NCI-H1417 (cell line): ENCODE measurements at regions not wholly inside any gene's neighbourhood (a gene's known extent, or its start where the extent isn't known, plus 50 kb on each side); places are given as distances from the start of the nearest gene placed in this dataset.
A peak's percentile ranks its signal among the peaks of the same experiment; 100 is the strongest.

Experiments used
- DNase-seq, 3 experiments: peaks; one replicate each; lab custom pipeline; 2025; lab: John Stamatoyannopoulos, UW

- no peak for DNase-seq
These were observed 264.7 kb upstream of the KCNH8 start for GRCh38 chr3:18883571-18883970.

GRCh38 chr3:18880691-18881090 is 267.6 kb upstream of the KCNH8 start:
- no peak for DNase-seq

GRCh38 chr3:18872466-18872865 is 275.8 kb upstream of the KCNH8 start:
- DNase-seq: no peak

GRCh38 chr3:18870642-18871041 is 277.7 kb upstream of the KCNH8 start:
- no peak for DNase-seq

- DNase-seq: no peak
These were observed 278.2 kb upstream of the KCNH8 start for GRCh38 chr3:18870074-18870640.

- DNase-seq: no peak
These were observed 279.2 kb upstream of the KCNH8 start for GRCh38 chr3:18868911-18869689.

GRCh38 chr3:18866899-18867298 is 281.4 kb upstream of the KCNH8 start:
- DNase-seq: no peak

GRCh38 chr3:18864933-18865731 is 283.2 kb upstream of the KCNH8 start:
- peak in 1 of 3 experiments; percentile 60 for DNase-seq

- DNase-seq: no peak
These were observed 286.2 kb upstream of the KCNH8 start for GRCh38 chr3:18862077-18862476.

GRCh38 chr3:18861137-18861536 is 287.2 kb upstream of the KCNH8 start:
- DNase-seq: no peak

- peak in 2 of 3 experiments; percentile 3 to 48 for DNase-seq
These were observed 295.0 kb upstream of the KCNH8 start for GRCh38 chr3:18853269-18853668.

GRCh38 chr3:18847583-18848197 is 300.6 kb upstream of the KCNH8 start:
- peak in 1 of 3 experiments; percentile 42 for DNase-seq

- no peak for DNase-seq
These were observed 304.3 kb upstream of the KCNH8 start for GRCh38 chr3:18843983-18844382.

GRCh38 chr3:18843188-18843587 is 305.1 kb upstream of the KCNH8 start:
- DNase-seq: no peak

GRCh38 chr3:18841422-18842343 is 306.6 kb upstream of the KCNH8 start:
- DNase-seq: no peak

- no peak for DNase-seq
These were observed 307.7 kb upstream of the KCNH8 start for GRCh38 chr3:18840535-18841137.

- DNase-seq: no peak
These were observed 309.6 kb upstream of the KCNH8 start for GRCh38 chr3:18838758-18839157.

GRCh38 chr3:18837137-18837755 is 311.1 kb upstream of the KCNH8 start:
- no peak for DNase-seq

- DNase-seq: no peak
These were observed 313.3 kb upstream of the KCNH8 start for GRCh38 chr3:18835021-18835420.

GRCh38 chr3:18830087-18830486 is 318.2 kb upstream of the KCNH8 start:
- DNase-seq: no peak
